Activated CD4-positive, alpha-beta T cell treated with anti-CD3 and anti-CD28 coated beads, Interleukin-2, amount 50 U/mL, for 4 hours (primary cell): ENCODE measurements at regions not wholly inside any gene's neighbourhood (a gene's known extent, or its start where the extent isn't known, plus 50 kb on each side); places are given as distances from the start of the nearest gene placed in this dataset.

ENCODE experiments used
- DNase-seq, 2 experiments: peaks; one replicate each; pipeline ENCODE4 v3.0.0-alpha.2; 2020

DNA sequence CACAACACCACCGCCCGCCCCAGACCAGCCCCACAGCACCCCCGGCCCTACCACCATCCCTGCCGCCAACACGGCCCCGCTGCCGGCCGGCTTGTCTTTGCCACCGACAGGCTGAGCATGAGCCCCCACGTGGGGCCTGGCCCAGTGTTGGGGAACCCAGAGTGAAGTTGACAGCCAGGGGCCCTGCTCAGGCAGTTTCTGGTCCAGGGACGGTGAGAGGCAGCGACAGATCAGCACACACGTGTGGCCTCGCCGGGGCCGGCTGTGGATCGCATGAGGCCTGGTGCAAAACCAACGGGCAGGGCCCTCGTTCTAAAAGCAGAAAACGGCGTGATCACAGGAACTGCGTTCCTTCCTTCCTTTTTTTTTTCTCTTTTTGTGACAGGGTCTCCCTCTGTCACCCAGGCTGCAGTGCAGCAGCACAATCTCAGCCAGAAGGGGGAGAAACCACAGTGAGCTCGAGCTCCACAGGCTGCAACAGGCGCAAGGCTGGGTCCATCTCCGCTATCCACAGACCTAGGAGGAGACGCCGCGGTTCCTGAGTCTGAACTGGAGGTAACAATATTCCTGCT lies 50.5 kb upstream of the FBRSL1 start:
- no peak for DNase-seq

DNA sequence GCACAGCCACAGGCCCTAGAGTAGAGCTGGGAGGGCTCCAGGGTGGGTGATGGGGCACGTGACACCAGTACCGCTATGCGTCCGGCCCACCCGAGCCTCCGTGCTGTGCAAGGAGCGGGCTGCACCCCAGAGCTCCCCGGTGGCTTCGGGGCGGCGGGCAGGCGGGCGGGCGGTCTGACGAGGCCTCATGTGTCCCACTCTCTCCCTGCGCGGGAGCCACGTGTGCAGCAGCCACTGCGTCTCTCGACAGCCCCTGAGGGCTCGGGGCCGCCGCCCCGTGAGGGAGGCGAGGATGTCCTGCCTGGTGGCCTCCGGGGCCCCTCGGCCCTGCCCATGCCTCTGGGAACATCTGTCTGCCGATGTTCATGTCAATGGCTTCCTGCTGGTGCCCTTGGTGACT lies 51.2 kb upstream of the FBRSL1 start:
- DNase-seq: no peak

DNA sequence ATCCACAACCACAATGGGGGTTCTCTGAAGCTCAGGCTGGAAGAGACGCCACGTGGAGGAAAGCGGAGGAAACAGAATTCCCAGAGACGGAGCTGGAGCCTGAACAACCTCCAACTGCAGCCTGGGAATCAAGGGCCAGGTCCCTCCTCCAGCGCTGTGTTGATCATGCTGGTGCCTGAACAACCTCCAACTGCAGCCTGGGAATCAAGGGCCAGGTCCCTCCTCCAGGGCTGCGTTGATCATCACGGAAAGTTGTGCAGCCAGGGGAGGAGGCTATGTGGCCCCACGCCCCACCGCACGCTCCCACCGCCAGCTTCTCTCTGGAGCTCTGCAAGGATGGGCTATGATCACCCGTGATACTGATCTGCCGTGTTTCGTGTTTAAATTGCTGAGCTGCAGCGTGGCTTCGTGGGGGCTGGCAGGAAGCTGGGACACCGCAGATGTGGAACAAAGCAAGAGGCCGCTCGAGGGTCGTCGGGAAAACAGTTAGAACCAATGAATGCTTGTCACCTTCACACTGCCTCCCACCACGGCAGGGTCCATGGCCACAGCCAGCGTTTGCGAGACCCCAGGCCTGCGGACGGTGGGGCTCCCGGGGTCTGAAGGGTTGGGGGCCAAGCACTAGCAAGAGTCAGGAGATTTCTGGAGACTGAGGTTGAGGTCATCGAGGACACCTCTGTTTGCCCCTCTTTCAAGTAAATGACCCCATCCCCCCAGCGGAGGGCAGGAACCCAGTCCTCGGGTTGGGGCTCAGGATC lies 51.8 kb upstream of the FBRSL1 start:
- DNase-seq: no peak

DNA sequence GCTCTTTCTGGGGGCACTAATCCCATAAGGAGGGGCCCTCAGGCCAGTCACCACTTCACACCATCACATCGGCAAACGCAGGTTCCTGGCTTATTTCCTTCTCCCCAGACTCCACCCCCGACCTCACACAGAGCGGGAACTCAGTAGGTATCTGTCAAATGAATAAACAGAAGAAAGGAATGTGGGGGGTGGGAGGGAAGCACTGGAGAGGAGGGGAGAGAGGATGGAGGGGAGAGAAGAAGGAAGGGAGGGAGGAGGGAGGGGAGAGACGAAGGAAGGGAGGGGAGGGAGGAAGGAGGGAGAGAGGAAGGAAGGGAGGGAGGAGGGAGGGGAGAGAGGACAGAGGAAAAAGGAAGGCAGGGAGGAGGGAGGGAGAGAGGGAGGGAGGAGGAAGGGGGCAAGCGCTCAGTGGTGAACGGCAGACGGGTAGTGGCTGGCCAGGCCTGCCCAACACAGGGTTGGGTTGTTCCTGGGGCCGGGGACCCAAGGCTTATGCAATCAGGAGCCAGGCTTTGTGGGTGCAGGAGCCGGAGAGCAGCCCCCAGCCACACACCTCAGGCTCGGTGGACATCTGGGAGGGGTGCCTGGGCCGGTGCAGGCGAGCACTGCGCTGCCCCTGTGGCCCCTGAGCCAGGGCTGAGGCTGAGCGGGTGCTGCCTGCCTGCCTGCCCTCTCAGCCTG lies 52.6 kb upstream of the FBRSL1 start:
- no peak for DNase-seq

DNA sequence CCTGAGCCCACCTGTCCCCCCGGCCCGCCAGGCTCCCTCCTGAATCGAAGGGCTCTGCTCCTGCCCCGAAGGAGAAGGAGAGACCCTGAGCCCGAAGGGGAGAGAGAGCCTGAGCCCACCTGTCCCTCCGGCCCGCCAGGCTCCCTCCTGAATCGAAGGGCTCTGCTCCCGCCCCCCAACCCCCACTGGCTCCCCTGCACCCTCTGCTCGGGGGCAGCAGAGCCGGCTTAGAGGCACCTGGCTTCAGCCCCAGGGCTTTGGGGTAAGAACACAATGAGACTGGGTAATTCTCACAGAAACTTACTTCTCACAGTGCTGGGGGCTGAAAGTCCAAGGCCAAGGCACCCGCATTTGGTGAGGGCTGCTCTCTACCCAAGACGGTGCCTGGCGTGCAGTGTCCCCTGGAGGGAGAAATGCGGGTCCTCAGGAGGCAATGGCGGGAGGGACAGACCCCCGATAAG lies 53.1 kb upstream of the FBRSL1 start:
- DNase-seq: no peak

DNA sequence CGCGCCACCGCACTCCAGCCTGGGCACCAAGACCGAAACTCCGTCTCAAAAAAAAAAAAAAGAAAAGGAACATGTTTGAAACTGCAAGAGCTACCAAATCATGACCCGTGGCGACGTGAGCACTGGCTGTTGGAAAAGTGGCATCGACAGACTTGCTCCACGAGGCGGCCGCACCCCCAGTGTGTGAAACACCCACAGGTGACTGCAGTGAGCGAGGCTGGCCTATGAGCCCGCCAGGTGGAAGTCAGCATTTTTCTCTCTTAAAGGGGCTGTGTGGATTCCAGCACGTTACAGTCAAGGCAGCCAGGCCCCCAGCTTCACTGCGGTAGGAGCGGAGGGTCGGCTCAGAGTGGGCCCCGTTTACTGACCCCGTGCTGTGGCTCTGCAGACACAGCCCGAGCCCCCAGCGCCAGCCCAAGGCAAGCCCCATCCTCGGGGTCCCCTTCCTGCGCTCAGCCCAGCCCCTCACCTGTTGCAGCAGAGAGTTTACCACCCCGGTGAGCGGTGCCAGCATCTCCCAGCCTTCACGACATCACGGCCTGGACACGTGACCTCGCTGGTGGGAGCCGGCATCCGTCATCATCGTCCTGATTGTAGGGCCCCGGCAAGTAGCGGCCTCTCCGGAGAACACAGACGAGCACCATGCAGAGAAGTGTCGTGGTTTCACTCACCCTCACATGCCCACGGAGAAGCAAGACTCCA lies 54.3 kb upstream of the FBRSL1 start:
- no peak for DNase-seq

DNA sequence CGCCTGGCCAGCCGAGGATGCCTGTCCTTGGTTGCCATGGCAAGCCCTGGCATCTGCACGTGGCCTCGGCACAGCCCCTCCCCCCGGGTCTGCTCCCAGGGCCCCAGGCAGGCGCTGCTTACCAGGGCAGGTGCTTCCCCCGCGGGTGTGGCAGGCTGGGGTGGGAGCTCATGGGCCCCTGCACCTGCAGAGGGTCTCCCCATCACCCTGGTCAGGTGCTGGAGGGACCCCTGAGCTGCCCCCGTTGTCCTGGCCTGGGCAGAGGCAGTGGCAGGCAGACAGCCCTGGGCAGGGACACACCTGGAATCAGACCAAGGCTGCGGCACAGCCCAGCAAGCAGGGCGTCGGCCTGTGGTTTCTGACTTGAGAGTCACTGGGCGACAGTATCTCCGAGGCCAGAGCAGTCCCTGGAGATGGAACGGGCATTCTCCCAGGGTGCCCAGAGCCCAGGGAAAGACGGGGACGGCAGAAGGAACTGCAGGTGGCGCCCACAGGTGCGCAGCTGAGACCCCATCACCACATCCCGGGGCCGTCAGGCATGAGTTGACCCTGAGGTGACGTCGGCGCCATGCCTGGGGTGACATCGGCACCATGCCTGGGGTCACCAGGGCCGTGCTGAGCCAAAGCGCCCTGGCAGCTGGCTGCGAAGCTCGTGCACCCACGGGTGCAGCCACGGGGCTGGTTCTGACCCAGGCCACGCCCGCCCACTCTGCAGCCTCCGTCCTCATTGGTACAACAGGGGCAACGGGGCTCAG lies 56.1 kb upstream of the FBRSL1 start:
- DNase-seq: no peak

DNA sequence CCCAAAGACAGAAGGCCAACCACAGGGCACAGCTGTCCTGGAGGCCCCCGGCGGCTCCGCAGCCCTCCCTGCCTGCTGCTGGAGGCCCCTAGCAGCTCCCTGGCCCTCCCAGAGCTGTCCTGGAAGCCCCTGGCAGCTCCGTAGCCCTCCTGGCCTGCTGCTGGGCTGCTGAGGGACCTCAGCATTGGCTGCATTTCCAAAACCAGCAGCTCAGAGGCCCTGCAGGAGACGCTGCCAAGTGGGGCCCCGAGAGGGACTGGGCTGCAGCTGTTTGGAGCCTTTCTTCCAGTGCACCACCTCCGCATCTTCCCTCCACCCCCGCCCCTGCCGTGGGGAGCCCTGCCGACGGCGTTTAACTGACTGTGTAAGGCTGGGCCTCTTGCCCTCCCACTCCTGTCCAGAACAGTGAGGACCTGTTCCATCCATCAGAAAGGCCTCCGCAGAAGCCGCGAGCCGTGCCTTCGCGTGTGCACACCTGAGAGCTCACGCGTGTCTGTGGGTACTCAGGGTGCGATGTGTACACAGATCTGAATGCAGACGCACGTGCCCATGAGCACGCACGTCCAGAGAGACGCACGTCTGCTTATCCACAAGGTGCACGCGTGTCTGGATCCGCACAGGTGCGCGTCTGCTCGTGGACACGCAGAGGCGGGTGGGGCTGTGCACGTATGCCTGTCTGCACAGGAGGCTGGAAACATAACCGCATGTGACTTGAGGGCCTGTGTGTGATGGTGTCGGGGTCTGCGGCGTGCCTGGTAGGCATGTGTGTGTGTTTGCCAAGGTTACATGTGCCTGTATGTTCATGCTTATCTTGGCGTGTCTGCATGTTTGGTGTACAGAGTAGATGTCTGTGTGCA lies 57.0 kb upstream of the FBRSL1 start:
- DNase-seq: no peak

DNA sequence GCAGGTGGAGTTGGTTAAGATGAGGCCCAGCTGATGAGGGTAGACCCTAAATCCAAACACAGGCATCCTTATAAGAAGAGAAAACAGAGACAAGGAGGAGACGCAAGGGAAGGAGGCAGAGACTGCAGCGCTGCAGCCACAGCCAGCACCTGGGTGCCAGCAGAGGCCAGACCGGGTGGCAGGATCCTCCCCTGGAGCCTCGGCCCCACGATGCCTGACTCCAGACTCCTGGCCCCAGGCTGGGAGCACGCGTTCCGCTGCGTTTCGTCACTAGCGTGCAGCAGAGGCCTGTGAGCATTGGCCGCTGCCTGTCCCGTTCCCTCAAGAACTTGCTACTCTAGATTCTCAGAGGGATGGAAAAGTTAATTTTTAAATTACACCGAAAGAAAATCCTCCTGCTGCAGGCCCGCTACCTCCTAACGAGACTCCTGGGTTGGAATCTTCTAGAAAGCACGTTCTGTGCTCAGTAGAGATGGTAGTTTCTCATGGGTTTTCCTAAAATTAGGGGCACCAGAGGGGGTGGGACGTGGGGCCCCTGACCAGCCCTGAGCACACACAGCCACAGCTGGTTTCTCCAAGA lies 57.7 kb upstream of the FBRSL1 start:
- no peak for DNase-seq

DNA sequence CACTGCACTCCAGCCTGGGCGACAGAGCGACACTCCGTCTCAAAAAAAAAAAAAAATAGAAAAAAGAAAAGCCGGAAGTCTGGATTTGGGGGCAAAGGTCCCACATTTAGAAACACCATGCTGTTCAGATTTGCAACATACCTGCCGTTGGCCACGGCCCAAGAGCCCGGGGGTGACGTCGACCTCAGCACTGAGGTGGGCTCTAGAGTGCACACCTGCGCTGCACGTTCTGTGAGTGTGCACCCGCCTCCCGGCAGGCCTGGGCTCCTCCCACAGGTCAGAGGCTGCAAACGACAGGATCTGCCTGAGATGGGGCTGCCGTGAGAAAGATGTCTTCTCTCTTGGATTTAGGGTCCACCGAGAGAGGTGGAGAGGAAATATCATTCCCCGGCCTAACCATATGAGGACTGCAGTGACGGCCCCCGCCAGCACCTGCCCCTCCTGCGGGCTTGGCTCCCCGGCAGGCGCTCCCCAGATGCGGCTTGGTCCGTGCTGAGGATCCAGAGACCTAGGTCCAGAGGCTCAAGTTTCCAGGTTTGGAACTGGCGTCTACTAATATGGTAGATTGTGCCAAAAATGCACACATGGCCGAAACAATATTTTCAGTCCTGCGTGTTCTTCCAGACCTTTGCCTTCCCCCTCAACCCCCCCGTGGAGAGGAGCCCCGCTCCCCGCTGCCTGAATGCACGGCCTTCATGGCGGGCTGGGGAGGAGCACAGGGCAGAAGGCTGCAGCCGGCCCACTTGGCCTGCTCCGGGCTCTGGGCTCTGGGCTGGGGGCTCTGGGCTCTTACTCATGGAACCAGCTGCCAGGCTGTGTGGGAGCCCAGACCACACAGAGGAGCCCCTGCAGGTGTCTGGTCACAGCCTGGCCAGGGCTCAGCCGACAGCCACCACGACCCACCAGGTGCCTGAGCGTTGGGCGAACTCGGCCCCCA lies 58.8 kb upstream of the FBRSL1 start:
- no peak for DNase-seq

DNA sequence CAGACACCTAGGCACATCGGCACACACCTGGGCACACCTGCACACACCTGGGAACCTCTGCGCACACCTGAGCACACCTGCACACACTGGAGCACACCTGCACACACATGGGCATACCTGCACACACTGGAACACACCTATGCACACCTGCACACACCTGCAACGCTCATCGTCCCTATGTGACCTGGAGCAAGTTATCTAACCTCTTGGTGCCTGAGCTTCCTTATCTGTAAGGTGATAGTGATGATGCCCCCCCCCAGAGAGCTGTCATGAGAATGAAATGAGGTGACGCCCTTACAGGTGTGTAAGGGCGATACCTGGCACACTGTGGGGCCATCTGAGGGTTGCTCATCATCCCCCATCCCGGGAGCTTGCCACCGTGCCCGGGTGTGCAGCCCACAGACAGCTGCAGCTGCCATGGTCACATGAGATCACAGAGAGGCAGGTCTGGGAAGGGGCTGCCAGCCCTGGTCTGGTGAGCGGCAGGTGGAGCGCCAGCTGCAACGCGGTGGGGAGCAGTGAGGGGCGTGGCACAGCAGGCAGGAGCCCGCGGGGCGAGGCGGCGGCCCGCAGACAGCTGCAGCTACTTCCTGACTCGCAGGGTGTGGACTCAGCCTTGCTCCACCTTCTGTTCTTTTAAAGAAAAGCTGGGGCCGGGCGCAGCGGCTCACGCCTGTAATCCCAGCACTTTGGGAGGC lies 59.9 kb upstream of the FBRSL1 start:
- DNase-seq: peak; percentile 31 to 48

DNA sequence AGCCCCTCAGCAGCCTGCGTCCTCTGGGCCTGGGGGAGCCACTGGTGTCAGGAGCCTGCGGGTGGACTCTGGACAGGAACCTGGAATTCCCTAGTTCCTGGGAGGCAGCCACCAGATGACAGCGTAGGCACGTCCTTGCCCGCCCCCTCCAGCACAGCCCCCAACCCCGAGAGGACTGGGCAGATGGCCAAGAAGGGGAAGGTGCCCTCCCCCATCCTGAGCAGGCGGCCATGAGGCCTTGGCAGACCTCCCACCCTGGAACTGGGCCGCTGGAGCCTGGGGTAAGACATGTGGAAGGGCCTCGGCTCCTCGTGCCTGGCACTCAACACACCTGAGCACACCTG lies 60.4 kb upstream of the FBRSL1 start:
- no peak for DNase-seq

DNA sequence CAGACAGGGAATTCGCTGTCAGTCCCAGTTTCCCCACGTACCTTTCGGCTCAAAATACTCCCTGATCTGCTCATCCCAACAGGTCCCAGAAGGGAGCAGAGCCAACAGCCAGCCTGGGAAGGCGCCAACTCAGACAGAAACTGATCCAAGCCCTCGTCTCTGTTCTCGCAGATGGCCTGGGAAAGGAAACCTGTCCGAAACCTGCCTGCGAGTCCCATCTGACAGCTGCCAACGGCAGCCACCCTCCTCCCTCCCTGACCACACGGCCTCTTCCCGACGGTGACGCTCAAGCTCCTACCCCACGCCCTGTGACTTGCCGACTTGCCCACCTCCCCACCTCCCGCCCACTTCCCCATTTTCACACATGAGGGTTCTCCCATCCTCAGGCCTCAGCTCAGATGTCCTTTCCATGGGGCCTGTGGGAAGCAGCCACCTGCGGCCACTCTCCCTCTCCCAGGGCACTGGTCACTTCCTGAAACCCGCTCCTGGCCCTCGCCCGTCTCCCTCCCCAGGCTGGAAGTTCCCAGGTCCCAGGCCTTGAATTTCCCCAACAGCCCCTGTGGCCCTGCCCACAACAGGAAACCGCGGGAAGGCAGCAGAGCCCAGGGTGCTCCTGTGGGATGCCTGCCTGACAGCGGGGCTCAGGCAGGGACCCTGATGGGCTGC lies 60.9 kb upstream of the FBRSL1 start:
- no peak for DNase-seq

DNA sequence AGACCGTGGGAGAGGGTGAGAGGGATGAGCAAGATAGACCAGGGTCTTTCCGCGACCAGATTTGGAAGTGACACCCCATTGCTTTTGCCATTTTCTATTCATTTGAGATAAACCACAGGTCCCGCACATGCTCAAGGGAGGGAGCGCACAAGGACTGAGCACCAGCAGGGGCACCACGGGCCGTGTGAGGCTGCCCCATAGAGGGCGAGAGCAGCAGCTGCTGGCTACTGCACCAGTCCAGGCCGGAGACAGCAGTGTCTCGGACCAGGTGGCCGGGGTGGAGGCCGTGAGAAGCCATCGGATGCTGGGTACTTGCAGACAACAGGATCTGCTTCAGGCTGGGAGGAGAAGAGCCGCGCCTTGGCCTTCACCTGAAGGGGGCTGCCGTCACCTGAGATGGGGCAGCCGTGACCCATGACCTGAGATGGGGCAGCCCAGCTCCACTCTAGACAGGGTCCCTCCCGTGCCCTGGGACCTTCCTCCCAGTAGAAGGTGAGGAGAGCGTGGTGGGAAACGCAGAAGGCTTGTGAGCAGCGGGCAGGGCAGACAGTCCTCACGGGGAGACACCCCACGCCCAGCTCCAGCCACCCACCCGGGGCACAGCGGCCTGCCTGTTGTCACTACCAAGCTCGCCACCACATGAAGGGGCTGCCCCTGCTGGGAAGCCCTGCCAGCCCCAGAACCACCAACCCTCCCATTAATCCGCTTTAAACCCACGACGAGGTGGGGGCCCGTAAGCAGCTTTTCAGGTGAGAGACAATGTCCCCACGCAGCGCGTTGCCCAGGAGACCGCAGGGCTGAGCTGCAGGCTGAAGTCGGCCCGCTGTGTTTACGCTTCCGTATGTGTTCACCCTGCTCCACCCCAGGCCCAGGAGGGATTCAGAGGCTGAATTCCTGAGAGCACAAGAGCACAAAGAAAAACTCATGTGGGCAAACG lies 61.7 kb upstream of the FBRSL1 start:
- no peak for DNase-seq

DNA sequence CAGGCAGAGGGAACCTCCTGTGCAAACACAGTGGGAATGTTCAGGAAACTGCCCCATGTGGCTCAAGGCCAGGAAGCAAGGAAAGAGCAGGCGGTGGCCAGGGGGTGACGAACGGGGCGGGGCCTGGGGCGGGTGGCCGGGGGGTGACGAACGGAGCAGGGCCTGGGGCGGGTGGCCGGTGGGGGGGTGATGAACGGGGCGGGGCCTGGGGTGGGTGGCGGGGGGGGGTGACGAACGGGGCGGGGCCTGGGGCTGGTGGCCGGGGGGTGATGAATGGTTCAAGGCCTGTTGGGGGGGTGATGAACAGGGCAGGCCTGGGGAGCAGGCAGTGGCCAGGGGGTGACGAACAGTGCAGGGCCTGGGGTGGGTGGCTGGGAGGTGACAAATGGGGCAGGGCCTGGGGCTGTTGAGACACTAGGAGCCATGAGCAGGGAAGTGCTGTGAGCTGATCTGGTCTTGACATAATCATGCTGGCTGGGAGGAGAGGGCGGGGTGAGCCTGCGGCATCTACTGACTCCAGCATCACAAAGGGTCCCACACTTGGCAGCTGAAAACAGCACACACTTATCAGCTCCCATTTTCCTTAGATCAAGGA lies 62.7 kb upstream of the FBRSL1 start:
- no peak for DNase-seq

DNA sequence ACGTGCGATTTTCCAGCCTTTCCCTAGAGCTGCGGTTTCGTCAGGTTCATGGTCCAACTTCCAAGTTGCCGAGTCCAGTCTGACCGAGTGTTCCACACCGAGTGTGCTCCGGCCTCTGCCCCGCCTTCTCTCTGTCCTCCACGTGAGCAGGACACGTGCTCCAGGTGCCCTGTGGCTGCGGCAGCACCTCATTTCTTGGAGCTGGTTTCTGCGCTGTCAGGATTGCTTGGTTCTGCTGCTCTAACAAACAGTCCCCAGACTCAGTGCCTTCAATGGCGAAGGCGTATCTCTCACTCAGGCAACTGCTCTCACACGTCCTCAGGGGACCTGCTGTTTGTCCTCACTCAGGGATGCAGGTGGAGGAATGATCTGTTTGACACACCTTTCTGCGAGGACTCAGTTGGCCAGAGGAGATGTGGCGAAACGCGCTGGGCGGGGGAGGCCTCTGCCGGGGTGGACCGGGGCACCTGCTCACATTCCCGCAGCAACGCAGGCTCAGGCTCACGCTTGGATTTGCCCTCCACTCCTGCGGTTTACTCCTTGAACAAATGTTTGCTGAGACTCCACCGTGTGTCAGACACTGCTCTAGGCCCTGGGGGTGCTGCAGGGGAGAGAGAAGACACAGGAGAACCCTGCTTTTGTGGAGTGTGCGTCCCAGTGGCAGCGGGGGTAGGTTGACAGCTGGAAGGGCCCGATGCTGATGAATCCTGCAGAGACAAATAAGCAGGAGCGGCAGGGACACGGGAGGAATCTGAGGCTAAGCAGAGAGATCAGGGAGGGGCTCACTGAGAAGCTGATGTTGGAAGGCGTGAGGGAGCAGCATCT lies 63.4 kb upstream of the FBRSL1 start:
- no peak for DNase-seq

DNA sequence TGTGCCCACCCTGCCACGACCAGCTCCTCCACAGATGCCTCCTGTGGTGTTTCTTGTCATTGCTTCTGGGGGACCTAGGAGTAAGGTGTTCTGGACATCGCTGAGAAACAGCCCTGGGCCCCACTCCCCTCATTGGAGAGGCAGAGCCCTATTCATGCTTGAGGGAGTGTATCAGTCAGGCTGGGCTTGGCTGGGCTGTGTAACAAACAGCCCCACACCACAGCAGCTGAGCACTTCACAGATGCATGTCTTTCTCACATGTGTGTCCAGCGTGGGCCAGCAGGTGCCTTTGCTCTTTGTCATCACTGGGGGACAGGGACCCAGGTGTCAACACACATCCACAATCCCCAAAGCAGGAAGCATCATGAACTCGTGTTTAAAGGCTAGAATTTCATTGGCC lies 65.1 kb upstream of the FBRSL1 start:
- no peak for DNase-seq
